ENCODE measurements at regions not wholly inside any gene's neighbourhood (a gene's known extent, or its start where the extent isn't known, plus 50 kb on each side); places are given as distances from the start of the nearest gene placed in this dataset.

GRCh38 chr4:60809486-60809800 is 390.7 kb upstream of the ADGRL3 start:
- TF ChIP-seq EP300 (IDR thresholded peaks at IDR 0.05; ENCODE audit: borderline replicate concordance): no peak
- no peak for TF ChIP-seq RAD21 (IDR thresholded peaks at IDR 0.05; ENCODE audit: low read depth)
- no peak for TF ChIP-seq CEBPB (IDR thresholded peaks at IDR 0.05)
- TF ChIP-seq TEAD4 (IDR thresholded peaks at IDR 0.05): no peak
- no peak for TF ChIP-seq YY1 (IDR thresholded peaks at IDR 0.05; ENCODE audit: low read depth)
- no peak for TF ChIP-seq MAX (IDR thresholded peaks at IDR 0.05)
- TF ChIP-seq, protein P1, sequence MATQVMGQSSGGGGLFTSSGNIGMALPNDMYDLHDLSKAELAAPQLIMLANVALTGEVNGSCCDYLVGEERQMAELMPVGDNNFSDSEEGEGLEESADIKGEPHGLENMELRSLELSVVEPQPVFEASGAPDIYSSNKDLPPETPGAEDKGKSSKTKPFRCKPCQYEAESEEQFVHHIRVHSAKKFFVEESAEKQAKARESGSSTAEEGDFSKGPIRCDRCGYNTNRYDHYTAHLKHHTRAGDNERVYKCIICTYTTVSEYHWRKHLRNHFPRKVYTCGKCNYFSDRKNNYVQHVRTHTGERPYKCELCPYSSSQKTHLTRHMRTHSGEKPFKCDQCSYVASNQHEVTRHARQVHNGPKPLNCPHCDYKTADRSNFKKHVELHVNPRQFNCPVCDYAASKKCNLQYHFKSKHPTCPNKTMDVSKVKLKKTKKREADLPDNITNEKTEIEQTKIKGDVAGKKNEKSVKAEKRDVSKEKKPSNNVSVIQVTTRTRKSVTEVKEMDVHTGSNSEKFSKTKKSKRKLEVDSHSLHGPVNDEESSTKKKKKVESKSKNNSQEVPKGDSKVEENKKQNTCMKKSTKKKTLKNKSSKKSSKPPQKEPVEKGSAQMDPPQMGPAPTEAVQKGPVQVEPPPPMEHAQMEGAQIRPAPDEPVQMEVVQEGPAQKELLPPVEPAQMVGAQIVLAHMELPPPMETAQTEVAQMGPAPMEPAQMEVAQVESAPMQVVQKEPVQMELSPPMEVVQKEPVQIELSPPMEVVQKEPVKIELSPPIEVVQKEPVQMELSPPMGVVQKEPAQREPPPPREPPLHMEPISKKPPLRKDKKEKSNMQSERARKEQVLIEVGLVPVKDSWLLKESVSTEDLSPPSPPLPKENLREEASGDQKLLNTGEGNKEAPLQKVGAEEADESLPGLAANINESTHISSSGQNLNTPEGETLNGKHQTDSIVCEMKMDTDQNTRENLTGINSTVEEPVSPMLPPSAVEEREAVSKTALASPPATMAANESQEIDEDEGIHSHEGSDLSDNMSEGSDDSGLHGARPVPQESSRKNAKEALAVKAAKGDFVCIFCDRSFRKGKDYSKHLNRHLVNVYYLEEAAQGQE (IDR thresholded peaks at IDR 0.05; ENCODE audit: low read depth): no peak
- no peak for TF ChIP-seq EGR1 (IDR thresholded peaks at IDR 0.05)
- TF ChIP-seq TAF1 (IDR thresholded peaks at IDR 0.05; ENCODE audit: low read depth): no peak
- no peak for TF ChIP-seq CREB1 (IDR thresholded peaks at IDR 0.05; ENCODE audit: low read depth)
- TF ChIP-seq NFIC (IDR thresholded peaks at IDR 0.05): no peak
- no peak for TF ChIP-seq FOXM1 (IDR thresholded peaks at IDR 0.05; ENCODE audit: borderline replicate concordance, low read depth)
- no peak for TF ChIP-seq USF1 (IDR thresholded peaks at IDR 0.05)
- no peak for TF ChIP-seq TCF12 (IDR thresholded peaks at IDR 0.05; ENCODE audit: low read depth)
- no peak for TF ChIP-seq ZBTB7A (IDR thresholded peaks at IDR 0.05; ENCODE audit: low read depth)

GRCh38 chr4:60812811-60813210 is 387.3 kb upstream of the ADGRL3 start:
- TF ChIP-seq NFIC (IDR thresholded peaks at IDR 0.05): no peak
- TF ChIP-seq EGR1 (IDR thresholded peaks at IDR 0.05): no peak
- TF ChIP-seq, protein P1 (IDR thresholded peaks at IDR 0.05; ENCODE audit: low read depth): no peak
- no peak for TF ChIP-seq RAD21 (IDR thresholded peaks at IDR 0.05; ENCODE audit: low read depth)
- TF ChIP-seq TCF12 (IDR thresholded peaks at IDR 0.05; ENCODE audit: low read depth): no peak
- TF ChIP-seq USF1 (IDR thresholded peaks at IDR 0.05): no peak
- no peak for TF ChIP-seq TAF1 (IDR thresholded peaks at IDR 0.05; ENCODE audit: low read depth)
- TF ChIP-seq EP300 (IDR thresholded peaks at IDR 0.05; ENCODE audit: borderline replicate concordance): no peak
- no peak for TF ChIP-seq TEAD4 (IDR thresholded peaks at IDR 0.05)
- no peak for TF ChIP-seq ZBTB7A (IDR thresholded peaks at IDR 0.05; ENCODE audit: low read depth)
- TF ChIP-seq CEBPB (IDR thresholded peaks at IDR 0.05): no peak
- no peak for TF ChIP-seq FOXM1 (IDR thresholded peaks at IDR 0.05; ENCODE audit: borderline replicate concordance, low read depth)
- no peak for TF ChIP-seq YY1 (IDR thresholded peaks at IDR 0.05; ENCODE audit: low read depth)
- no peak for TF ChIP-seq MAX (IDR thresholded peaks at IDR 0.05)
- TF ChIP-seq CREB1 (IDR thresholded peaks at IDR 0.05; ENCODE audit: low read depth): no peak

DNA sequence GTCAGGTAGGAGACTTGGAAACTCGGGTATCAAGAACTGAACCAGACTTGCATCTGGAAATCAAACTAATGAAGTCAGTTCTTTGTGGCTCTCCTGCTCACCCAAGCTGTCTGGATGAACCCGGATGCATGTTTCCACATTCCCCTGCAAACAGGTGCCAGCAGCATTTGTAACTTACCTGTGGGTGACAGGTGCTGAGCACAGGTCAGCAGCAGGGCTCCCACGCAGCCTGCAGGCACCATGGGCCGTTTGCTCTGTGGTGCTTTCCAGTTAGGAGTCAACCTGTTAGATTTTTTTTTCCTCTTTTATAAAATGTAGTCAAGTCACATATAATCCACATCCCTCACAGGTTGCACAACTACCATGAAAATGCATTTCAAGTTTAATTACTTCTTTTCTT is 385.6 kb upstream of the ADGRL3 start:
- TF ChIP-seq FOXM1 (IDR thresholded peaks at IDR 0.05; ENCODE audit: borderline replicate concordance, low read depth) (no peak), CREB1 (IDR thresholded peaks at IDR 0.05; ENCODE audit: low read depth) (no peak), RAD21 (IDR thresholded peaks at IDR 0.05; ENCODE audit: low read depth) (no peak), TCF12 (IDR thresholded peaks at IDR 0.05; ENCODE audit: low read depth) (no peak), EGR1 (IDR thresholded peaks at IDR 0.05) (no peak), CEBPB (IDR thresholded peaks at IDR 0.05) (no peak), ZBTB7A (IDR thresholded peaks at IDR 0.05; ENCODE audit: low read depth) (no peak), USF1 (IDR thresholded peaks at IDR 0.05) (no peak), EP300 (IDR thresholded peaks at IDR 0.05; ENCODE audit: borderline replicate concordance) (no peak), MAX (IDR thresholded peaks at IDR 0.05) (no peak), YY1 (IDR thresholded peaks at IDR 0.05; ENCODE audit: low read depth) (no peak), TAF1 (IDR thresholded peaks at IDR 0.05; ENCODE audit: low read depth) (no peak), TEAD4 (IDR thresholded peaks at IDR 0.05) (no peak), NFIC (IDR thresholded peaks at IDR 0.05) (no peak)
- TF ChIP-seq, protein P1 (IDR thresholded peaks at IDR 0.05; ENCODE audit: low read depth): no peak

Data from Ishikawa (cell line).